SK-N-SH treated with all-trans-retinoic acid at 6 μM for 48 hours (cell line): ENCODE measurements at regions not wholly inside any gene's neighbourhood (a gene's known extent, or its start where the extent isn't known, plus 50 kb on each side); places are given as distances from the start of the nearest gene placed in this dataset.

Experiments
- ATAC-seq: fragments of 200-7000 bp; cut with Tn5 transposase; 3 replicates; pipeline ENCODE4 v1.9.1; 2020; ENCODE audit warnings: mild to moderate bottlenecking, moderate library complexity
- ARNTL ChIP-seq: fragments of 450-650 bp; formaldehyde crosslinking; IDR thresholded peaks from 2 replicates; pipeline ENCODE4 v1.5.0; 2020; ENCODE audit warnings: low read depth, mild to moderate bottlenecking, moderate library complexity, borderline replicate concordance
- BACH2 ChIP-seq: fragments of 250-450 bp; sonication (Bioruptor Pico); IDR thresholded peaks from 2 replicates; pipeline ENCODE4 v1.9.0; 2021; ENCODE audit warnings: mild to moderate bottlenecking, borderline replicate concordance
- CSDC2 ChIP-seq: fragments of 250-450 bp; sonication (Bioruptor Pico); IDR thresholded peaks from 2 replicates; pipeline ENCODE4 v1.5.0; 2020; ENCODE audit warnings: mild to moderate bottlenecking, moderate library complexity
- ESRRG ChIP-seq: fragments of 250-450 bp; sonication (Bioruptor Pico); IDR thresholded peaks from 2 replicates; pipeline ENCODE4 v1.6.1; 2021; ENCODE audit warnings: mild to moderate bottlenecking
- GLIS3 ChIP-seq: fragments of 250-450 bp; sonication (Bioruptor Pico); IDR thresholded peaks from 2 replicates; pipeline ENCODE4 v1.5.0; 2020; ENCODE audit warnings: mild to moderate bottlenecking, moderate library complexity
- ISL1 ChIP-seq: fragments of 250-450 bp; sonication (Bioruptor Pico); IDR thresholded peaks from 2 replicates; pipeline ENCODE4 v2.1.2; 2022; ENCODE audit warnings: mild to moderate bottlenecking, moderate library complexity
- OSR1 ChIP-seq: fragments of 250-450 bp; sonication (Bioruptor Pico); IDR thresholded peaks from 2 replicates; pipeline ENCODE4 v1.8.0; 2022; ENCODE audit warnings: moderate library complexity, mild to moderate bottlenecking, inconsistent platforms
- PPARA ChIP-seq: fragments of 250-450 bp; sonication (Bioruptor Pico); IDR thresholded peaks from 2 replicates; pipeline ENCODE4 v1.5.0; 2020; ENCODE audit warnings: mild to moderate bottlenecking, borderline replicate concordance
- RARB ChIP-seq: fragments of 250-450 bp; sonication (Bioruptor Pico); IDR thresholded peaks from 2 replicates; pipeline ENCODE4 v1.8.0; 2021; ENCODE audit warnings: mild to moderate bottlenecking, moderate library complexity
- TCF4 ChIP-seq: fragments of 250-450 bp; sonication (Bioruptor Pico); IDR thresholded peaks from 2 replicates; pipeline ENCODE4 v1.8.0; 2021; ENCODE audit warnings: mild to moderate bottlenecking, moderate library complexity, borderline replicate concordance
- TOX ChIP-seq: fragments of 250-450 bp; sonication (Bioruptor Pico); IDR thresholded peaks from 2 replicates; pipeline ENCODE4 v1.8.0; 2021; ENCODE audit warnings: mild to moderate bottlenecking, moderate library complexity, borderline replicate concordance
- ZC3H10 ChIP-seq: fragments of 250-450 bp; sonication (Bioruptor Pico); IDR thresholded peaks from 2 replicates; pipeline ENCODE4 v1.5.1; 2021; ENCODE audit warnings: mild to moderate bottlenecking, moderate library complexity
- ZFP3 ChIP-seq: fragments of 250-450 bp; sonication (Bioruptor Pico); IDR thresholded peaks from 2 replicates; pipeline ENCODE4 v1.5.0; 2020; ENCODE audit warnings: mild to moderate bottlenecking, moderate library complexity
- ZFP30 ChIP-seq: fragments of 450-650 bp; formaldehyde crosslinking; IDR thresholded peaks from 2 replicates; pipeline ENCODE4 v1.5.0; 2022; ENCODE audit warnings: mild to moderate bottlenecking, moderate library complexity
- ZNF70 ChIP-seq: fragments of 450-650 bp; formaldehyde crosslinking; IDR thresholded peaks from 2 replicates; pipeline ENCODE4 v1.5.0; 2020; ENCODE audit warnings: mild to moderate bottlenecking, moderate library complexity
- ZNF8 ChIP-seq: fragments of 450-650 bp; formaldehyde crosslinking; IDR thresholded peaks from 2 replicates; pipeline ENCODE4 v1.5.0; 2020; ENCODE audit warnings: mild to moderate bottlenecking, moderate library complexity
- TF ChIP-seq, protein P1 (sequence below): fragments of 250-450 bp; sonication (Bioruptor Pico); IDR thresholded peaks from 2 replicates; pipeline ENCODE4 v1.8.0; 2021; ENCODE audit warnings: low read depth, mild to moderate bottlenecking, moderate library complexity, borderline replicate concordance
- TF ChIP-seq, protein P2 (sequence below): fragments of 250-450 bp; sonication (Bioruptor Pico); IDR thresholded peaks from 2 replicates; pipeline ENCODE4 v1.5.1; 2020; ENCODE audit warnings: low read depth, mild to moderate bottlenecking, moderate library complexity
- TF ChIP-seq, protein P3 (sequence below): fragments of 250-450 bp; sonication (Bioruptor Pico); IDR thresholded peaks from 2 replicates; pipeline ENCODE4 v1.5.0; 2020; ENCODE audit warnings: mild to moderate bottlenecking, moderate library complexity
- TF ChIP-seq, protein P4 (sequence below): fragments of 250-450 bp; sonication (Bioruptor Pico); IDR thresholded peaks from 2 replicates; pipeline ENCODE4 v1.5.1; 2021; ENCODE audit warnings: mild to moderate bottlenecking, moderate library complexity

DNA sequence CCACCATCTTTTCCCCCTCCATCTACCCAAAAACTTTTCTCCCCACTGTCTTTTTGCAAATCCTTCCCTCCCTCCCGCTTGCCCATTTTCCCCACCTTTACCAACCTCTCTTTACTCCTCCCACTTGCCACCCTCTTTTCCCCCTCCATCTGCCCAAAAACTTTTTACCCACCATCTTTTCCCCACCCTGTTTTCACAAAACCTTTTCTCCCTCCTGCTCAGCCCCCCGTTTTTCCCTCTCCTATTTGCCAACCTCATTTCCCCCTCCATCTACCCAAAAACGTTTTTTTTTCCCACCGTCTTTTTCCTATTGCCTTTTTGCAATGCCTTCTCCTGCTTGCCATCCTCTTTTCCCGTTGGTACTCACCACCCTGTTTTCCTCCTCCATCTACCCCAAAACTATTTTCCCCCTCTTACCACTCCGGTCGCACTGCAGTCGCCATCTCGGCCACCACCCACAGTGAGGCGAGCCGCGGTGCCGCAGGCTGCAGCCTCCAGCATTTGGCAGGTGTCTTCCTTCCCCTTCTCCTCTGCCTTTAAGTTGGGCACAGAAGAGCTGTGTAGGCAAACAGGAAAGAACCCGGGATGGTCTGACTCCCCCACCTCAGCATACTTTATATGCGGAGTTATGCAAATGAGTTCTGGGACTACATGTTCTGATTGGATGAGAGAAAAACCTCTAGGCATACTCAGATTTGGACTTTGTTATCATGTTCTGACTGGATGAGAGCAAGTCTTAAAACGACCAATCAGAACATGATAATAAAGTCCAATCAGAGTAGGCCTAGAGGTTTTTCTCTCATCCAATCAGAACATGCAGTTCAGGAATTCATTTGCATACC is 121.2 kb upstream of the VPREB1 start:
- no peak for ATAC-seq
- no peak for TF ChIP-seq CSDC2 (CRISPR knock-in tag)
- TF ChIP-seq ISL1: no peak
- no peak for TF ChIP-seq ZFP30 (CRISPR knock-in tag)
- TF ChIP-seq ZC3H10 (CRISPR knock-in tag): no peak
- TF ChIP-seq TCF4: no peak
- no peak for TF ChIP-seq RARB
- TF ChIP-seq, protein P1, sequence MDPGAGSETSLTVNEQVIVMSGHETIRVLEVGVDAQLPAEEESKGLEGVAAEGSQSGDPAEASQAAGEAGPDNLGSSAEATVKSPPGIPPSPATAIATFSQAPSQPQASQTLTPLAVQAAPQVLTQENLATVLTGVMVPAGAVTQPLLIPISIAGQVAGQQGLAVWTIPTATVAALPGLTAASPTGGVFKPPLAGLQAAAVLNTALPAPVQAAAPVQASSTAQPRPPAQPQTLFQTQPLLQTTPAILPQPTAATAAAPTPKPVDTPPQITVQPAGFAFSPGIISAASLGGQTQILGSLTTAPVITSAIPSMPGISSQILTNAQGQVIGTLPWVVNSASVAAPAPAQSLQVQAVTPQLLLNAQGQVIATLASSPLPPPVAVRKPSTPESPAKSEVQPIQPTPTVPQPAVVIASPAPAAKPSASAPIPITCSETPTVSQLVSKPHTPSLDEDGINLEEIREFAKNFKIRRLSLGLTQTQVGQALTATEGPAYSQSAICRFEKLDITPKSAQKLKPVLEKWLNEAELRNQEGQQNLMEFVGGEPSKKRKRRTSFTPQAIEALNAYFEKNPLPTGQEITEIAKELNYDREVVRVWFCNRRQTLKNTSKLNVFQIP: no peak
- TF ChIP-seq, protein P2, sequence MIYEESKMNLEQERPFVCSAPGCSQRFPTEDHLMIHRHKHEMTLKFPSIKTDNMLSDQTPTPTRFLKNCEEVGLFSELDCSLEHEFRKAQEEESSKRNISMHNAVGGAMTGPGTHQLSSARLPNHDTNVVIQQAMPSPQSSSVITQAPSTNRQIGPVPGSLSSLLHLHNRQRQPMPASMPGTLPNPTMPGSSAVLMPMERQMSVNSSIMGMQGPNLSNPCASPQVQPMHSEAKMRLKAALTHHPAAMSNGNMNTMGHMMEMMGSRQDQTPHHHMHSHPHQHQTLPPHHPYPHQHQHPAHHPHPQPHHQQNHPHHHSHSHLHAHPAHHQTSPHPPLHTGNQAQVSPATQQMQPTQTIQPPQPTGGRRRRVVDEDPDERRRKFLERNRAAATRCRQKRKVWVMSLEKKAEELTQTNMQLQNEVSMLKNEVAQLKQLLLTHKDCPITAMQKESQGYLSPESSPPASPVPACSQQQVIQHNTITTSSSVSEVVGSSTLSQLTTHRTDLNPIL (CRISPR knock-in tag): no peak
- TF ChIP-seq BACH2: no peak

DNA sequence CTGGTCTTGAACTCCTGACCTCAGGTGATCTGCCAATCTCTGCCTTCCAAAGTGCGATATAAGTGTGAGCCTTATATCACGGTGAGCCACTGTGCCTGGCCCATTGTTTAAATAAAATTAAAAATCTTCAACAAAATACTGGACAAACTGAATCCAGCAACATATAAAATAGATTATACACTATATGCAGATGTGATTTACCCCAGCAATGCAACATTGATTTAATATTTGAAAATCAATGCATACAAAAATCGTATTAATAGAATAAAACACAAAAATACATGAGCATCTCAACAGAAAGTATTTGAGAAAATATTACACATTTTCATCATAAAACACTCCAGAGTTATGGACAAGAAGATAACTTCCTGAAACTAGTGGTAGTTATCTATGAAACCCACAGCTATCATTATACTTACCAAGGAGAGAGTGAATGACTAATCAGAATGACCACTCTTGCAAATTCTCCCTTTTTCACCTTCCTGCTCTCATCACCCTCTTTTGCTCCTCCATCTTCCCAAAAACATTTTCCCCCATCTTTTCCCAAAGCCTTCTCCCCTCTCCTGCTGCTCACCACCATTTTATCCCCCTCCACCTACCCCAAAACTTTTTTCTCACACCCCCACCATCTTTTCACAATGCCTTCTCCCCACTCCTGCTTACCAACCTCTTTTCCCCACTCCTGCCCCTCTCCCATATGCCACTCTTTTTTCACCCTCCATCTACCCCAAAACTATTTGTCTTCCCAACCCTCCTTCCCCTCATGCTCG is 122.1 kb upstream of the VPREB1 start:
- ATAC-seq: no peak
- TF ChIP-seq, protein P2 (CRISPR knock-in tag): no peak
- TF ChIP-seq TOX (CRISPR knock-in tag) (no peak), ARNTL (CRISPR knock-in tag) (no peak), OSR1 (no peak), ZC3H10 (CRISPR knock-in tag) (no peak), GLIS3 (CRISPR knock-in tag) (no peak), TCF4 (no peak), PPARA (CRISPR knock-in tag) (no peak), ZFP3 (CRISPR knock-in tag) (no peak)
- TF ChIP-seq, protein P3, sequence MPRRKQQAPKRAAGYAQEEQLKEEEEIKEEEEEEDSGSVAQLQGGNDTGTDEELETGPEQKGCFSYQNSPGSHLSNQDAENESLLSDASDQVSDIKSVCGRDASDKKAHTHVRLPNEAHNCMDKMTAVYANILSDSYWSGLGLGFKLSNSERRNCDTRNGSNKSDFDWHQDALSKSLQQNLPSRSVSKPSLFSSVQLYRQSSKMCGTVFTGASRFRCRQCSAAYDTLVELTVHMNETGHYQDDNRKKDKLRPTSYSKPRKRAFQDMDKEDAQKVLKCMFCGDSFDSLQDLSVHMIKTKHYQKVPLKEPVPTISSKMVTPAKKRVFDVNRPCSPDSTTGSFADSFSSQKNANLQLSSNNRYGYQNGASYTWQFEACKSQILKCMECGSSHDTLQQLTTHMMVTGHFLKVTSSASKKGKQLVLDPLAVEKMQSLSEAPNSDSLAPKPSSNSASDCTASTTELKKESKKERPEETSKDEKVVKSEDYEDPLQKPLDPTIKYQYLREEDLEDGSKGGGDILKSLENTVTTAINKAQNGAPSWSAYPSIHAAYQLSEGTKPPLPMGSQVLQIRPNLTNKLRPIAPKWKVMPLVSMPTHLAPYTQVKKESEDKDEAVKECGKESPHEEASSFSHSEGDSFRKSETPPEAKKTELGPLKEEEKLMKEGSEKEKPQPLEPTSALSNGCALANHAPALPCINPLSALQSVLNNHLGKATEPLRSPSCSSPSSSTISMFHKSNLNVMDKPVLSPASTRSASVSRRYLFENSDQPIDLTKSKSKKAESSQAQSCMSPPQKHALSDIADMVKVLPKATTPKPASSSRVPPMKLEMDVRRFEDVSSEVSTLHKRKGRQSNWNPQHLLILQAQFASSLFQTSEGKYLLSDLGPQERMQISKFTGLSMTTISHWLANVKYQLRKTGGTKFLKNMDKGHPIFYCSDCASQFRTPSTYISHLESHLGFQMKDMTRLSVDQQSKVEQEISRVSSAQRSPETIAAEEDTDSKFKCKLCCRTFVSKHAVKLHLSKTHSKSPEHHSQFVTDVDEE (CRISPR knock-in tag): no peak

DNA sequence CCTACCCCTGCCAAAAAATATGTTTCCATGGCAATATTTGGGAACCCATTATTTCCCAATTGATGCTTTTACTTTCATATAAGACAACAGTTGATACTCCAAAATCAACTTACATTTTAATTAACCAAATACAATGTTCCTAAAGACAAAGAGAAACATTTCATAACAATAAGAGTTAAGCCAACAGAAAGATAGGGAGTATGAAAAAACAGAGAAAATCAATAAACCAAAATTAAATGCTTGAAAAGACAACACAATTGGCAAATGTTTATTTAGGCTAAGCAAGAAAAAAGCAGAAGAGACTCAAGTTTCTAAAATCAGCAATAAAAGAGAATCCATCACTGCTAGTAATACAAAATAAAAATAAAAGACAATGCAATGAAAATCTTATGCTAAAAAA is 123.1 kb upstream of the VPREB1 start:
- TF ChIP-seq ZC3H10 (CRISPR knock-in tag) (no peak), ZNF8 (CRISPR knock-in tag) (no peak), TCF4 (no peak), PPARA (CRISPR knock-in tag) (no peak), TOX (CRISPR knock-in tag) (no peak), ESRRG (CRISPR knock-in tag) (no peak), ISL1 (no peak), CSDC2 (CRISPR knock-in tag) (no peak), ZNF70 (no peak), RARB (no peak), OSR1 (no peak)
- TF ChIP-seq, protein P4, sequence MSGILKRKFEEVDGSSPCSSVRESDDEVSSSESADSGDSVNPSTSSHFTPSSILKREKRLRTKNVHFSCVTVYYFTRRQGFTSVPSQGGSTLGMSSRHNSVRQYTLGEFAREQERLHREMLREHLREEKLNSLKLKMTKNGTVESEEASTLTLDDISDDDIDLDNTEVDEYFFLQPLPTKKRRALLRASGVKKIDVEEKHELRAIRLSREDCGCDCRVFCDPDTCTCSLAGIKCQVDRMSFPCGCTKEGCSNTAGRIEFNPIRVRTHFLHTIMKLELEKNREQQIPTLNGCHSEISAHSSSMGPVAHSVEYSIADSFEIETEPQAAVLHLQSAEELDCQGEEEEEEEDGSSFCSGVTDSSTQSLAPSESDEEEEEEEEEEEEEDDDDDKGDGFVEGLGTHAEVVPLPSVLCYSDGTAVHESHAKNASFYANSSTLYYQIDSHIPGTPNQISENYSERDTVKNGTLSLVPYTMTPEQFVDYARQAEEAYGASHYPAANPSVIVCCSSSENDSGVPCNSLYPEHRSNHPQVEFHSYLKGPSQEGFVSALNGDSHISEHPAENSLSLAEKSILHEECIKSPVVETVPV (CRISPR knock-in tag): no peak
- TF ChIP-seq, protein P2 (CRISPR knock-in tag): no peak
- TF ChIP-seq, protein P1: no peak
- TF ChIP-seq, protein P3 (CRISPR knock-in tag): no peak
- no peak for ATAC-seq
